Neuronal stem cell (in vitro differentiated cells): ENCODE measurements at regions not wholly inside any gene's neighbourhood (a gene's known extent, or its start where the extent isn't known, plus 50 kb on each side); places are given as distances from the start of the nearest gene placed in this dataset.

Source experiments
- DNase-seq: peaks from one replicate; pipeline ENCODE4 v3.0.0-alpha.2; 2013; ENCODE audit warnings: low spot score
- H2AFZ ChIP-seq: one replicate; pipeline ENCODE4 v1.6.1; 2013; ENCODE audit warnings: mild to moderate bottlenecking, low read length, inconsistent platforms
- H2AK5ac ChIP-seq: 2 replicates; pipeline ENCODE4 v1.6.1; 2013; ENCODE audit warnings: low read depth, mild to moderate bottlenecking, inconsistent platforms, low read length, moderate library complexity, mixed read lengths
- H2BK120ac ChIP-seq: 2 replicates; pipeline ENCODE4 v1.6.1; 2013; ENCODE audit warnings: low read depth, mild to moderate bottlenecking, inconsistent platforms, low read length, moderate library complexity, mixed read lengths
- H2BK12ac ChIP-seq: one replicate; pipeline ENCODE4 v1.6.1; 2013; ENCODE audit warnings: low read length, inconsistent platforms
- H2BK15ac ChIP-seq: 2 replicates; pipeline ENCODE4 v1.6.1; 2013; ENCODE audit warnings: mild to moderate bottlenecking, low read length, inconsistent platforms, mixed read lengths
- H2BK5ac ChIP-seq: one replicate; pipeline ENCODE4 v1.6.1; 2013; ENCODE audit warnings: inconsistent platforms, mild to moderate bottlenecking, low read length, moderate library complexity
- H3K14ac ChIP-seq: one replicate; pipeline ENCODE4 v1.6.1; 2013; ENCODE audit warnings: low read length, inconsistent platforms
- H3K18ac ChIP-seq: 2 replicates; pipeline ENCODE4 v1.6.1; 2013; ENCODE audit warnings: low read length, inconsistent platforms
- H3K23ac ChIP-seq: 2 replicates; pipeline ENCODE4 v1.6.1; 2013; ENCODE audit warnings: low read depth, mild to moderate bottlenecking, mixed read lengths, low read length, inconsistent platforms; ENCODE audit not compliant: poor library complexity
- H3K27ac ChIP-seq: replicated peaks from 3 replicates; pipeline ENCODE4 v1.5.1; 2013; ENCODE audit warnings: low read length, inconsistent platforms
- H3K27me3 ChIP-seq, 3 experiments: 2 replicates each; pipeline ENCODE4 v1.6.1; 2013; ENCODE audit warnings: low read length in 3 of 3, mild to moderate bottlenecking in 2 of 3, inconsistent platforms in 1 of 3, low read depth in 1 of 3, mixed read lengths in 1 of 3, moderate library complexity in 1 of 3; ENCODE audit not compliant: control insufficient read depth in 3 of 3, insufficient read depth in 3 of 3
- H3K36me3 ChIP-seq, 2 donors: replicated peaks in 1 of 2; 2 replicates each; pipeline ENCODE4 v1.6.1; 2013; ENCODE audit warnings: low read length in 2 of 2; ENCODE audit not compliant: control insufficient read depth in 2 of 2, insufficient read depth in 2 of 2
- H3K4ac ChIP-seq: 2 replicates; pipeline ENCODE4 v1.6.1; 2013; ENCODE audit warnings: inconsistent platforms, mild to moderate bottlenecking, low read length, moderate library complexity
- H3K4me1 ChIP-seq, 2 donors: 1 replicate in 1 of 2; 2 replicates in 1 of 2; pipeline ENCODE4 v1.6.1; 2013; ENCODE audit warnings: low read length in 2 of 2, low read depth in 1 of 2; ENCODE audit not compliant: control insufficient read depth in 2 of 2, insufficient read depth in 1 of 2
- H3K4me2 ChIP-seq: one replicate; pipeline ENCODE4 v1.6.1; 2013; ENCODE audit warnings: mild to moderate bottlenecking, low read length, inconsistent platforms; ENCODE audit not compliant: insufficient read depth, poor library complexity, severe bottlenecking
- H3K4me3 ChIP-seq, 2 donors: 2 replicates each; pipeline ENCODE4 v1.5.1; 2013; ENCODE audit warnings: low read length in 2 of 2, mild to moderate bottlenecking in 2 of 2, inconsistent platforms in 1 of 2, moderate library complexity in 1 of 2
- H3K79me1 ChIP-seq: one replicate; pipeline ENCODE4 v1.6.1; 2013; ENCODE audit warnings: low read depth, mild to moderate bottlenecking, inconsistent platforms, low read length, moderate library complexity
- H3K9ac ChIP-seq: one replicate; pipeline ENCODE4 v1.6.1; 2013; ENCODE audit warnings: mild to moderate bottlenecking, low read depth, low read length, inconsistent platforms; ENCODE audit not compliant: poor library complexity
- H3K9me3 ChIP-seq, 2 donors: replicated peaks in 1 of 2; 2 replicates each; pipeline versions ENCODE3 to v1.6.1; 2013; ENCODE audit warnings: low read length in 2 of 2, mild to moderate bottlenecking in 2 of 2, inconsistent platforms in 1 of 2, low read depth in 1 of 2, mixed read lengths in 1 of 2, moderate library complexity in 1 of 2; ENCODE audit not compliant: control insufficient read depth in 2 of 2, insufficient read depth in 1 of 2
- H4K8ac ChIP-seq: one replicate; pipeline ENCODE4 v1.6.1; 2013; ENCODE audit warnings: low read depth, mild to moderate bottlenecking, inconsistent platforms, low read length, moderate library complexity
- H4K91ac ChIP-seq: one replicate; pipeline ENCODE4 v1.6.1; 2013; ENCODE audit warnings: low read length, low read depth, mild to moderate bottlenecking, inconsistent platforms; ENCODE audit not compliant: poor library complexity
- WGBS, 2 donors: extraction: QIAGEN DNeasy Blood & Tissue Kit; methylation state at CpG; one replicate each; pipeline ENCODE4 v1.1.7; 2013; ENCODE audit warnings: missing lambda C conversion rate in 2 of 2, mixed read lengths in 1 of 2; ENCODE audit not compliant: insufficient read length in 2 of 2, insufficient replicate concordance in 1 of 2; ENCODE audit errors: extremely low coverage in 2 of 2; 5-methylcytosine and 5-hydroxymethylcytosine counted together

GRCh38 chr2:125386074-125386473 lies 1269.9 kb upstream of the GYPC start:
- WGBS, 2 donors = no CpG with 5 or more reads among the region's 7 CpGs
- H3K79me1 ChIP-seq = no peaks in the 10 kb centered on the region

GRCh38 chr2:125397535-125398251 lies 1258.3 kb upstream of the GYPC start:
- H3K4ac ChIP-seq = no peak overlapping the region

More at GRCh38 chr2:125386074-125386473, 1269.9 kb upstream of the GYPC start:
- Histone ChIP-seq H2BK12ac (no peak overlapping the region), H3K9me3 (no peaks in the 10 kb centered on the region), H4K91ac (no peak overlapping the region), H3K4me3 (no peak overlapping the region), H3K4me1 (no peaks in the 10 kb centered on the region), H3K18ac (no peak overlapping the region), H2BK15ac (no peak overlapping the region), H3K9ac (no peak overlapping the region), H3K27ac (no peak overlapping the region), H3K14ac (no peak overlapping the region), H3K27me3 (no peaks in the 10 kb centered on the region), H4K8ac (no peak overlapping the region), H2AK5ac (no peak overlapping the region), H3K4ac (no peak overlapping the region), H3K36me3 (no peaks in the 10 kb centered on the region), H3K4me2 (no peak overlapping the region), H2BK5ac (no peak overlapping the region), H3K23ac (no peak overlapping the region), H2BK120ac (no peak overlapping the region), H2AFZ (no peak overlapping the region)
- DNase-seq = no peak

GRCh38 chr2:125398738-125399524 lies 1257.0 kb upstream of the GYPC start:
- H4K91ac ChIP-seq = no peak overlapping the region
- no peaks in the 10 kb centered on the region for H3K27me3 ChIP-seq
- DNase-seq = no peak
- no peak overlapping the region for H3K9ac ChIP-seq
- H2AK5ac ChIP-seq = no peak overlapping the region
- no peak overlapping the region for H3K27ac ChIP-seq
- no peak overlapping the region for H4K8ac ChIP-seq
- no peaks in the 10 kb centered on the region for H3K79me1 ChIP-seq
- no peak overlapping the region for H2BK12ac ChIP-seq
- H2BK5ac ChIP-seq = no peak overlapping the region
- no peaks in the 10 kb centered on the region for H3K36me3 ChIP-seq
- peaks cover 0 to 1% of the 10 kb centered on the region in 2 donors for H3K9me3 ChIP-seq
- no CpG with 5 or more reads among the region's 7 CpGs for WGBS, 2 donors
- H3K14ac ChIP-seq = no peak overlapping the region
- H2BK15ac ChIP-seq = no peak overlapping the region
- no peak overlapping the region for H3K4ac ChIP-seq
- H3K4me1 ChIP-seq = peaks cover 0 to 3% of the 10 kb centered on the region in 2 donors
- H3K23ac ChIP-seq = no peak overlapping the region
- H3K4me3 ChIP-seq = no peak overlapping the region
- H2BK120ac ChIP-seq = no peak overlapping the region
- H3K18ac ChIP-seq = no peak overlapping the region
- no peak overlapping the region for H2AFZ ChIP-seq
- no peak overlapping the region for H3K4me2 ChIP-seq

More at GRCh38 chr2:125397535-125398251, 1258.3 kb upstream of the GYPC start:
- no peak overlapping the region for H2AFZ ChIP-seq
- no peak overlapping the region for H2BK5ac ChIP-seq
- no peak overlapping the region for H3K4me3 ChIP-seq
- no peak overlapping the region for H2BK12ac ChIP-seq
- H3K27me3 ChIP-seq = no peaks in the 10 kb centered on the region
- H4K8ac ChIP-seq = no peak overlapping the region
- no peak overlapping the region for H2BK120ac ChIP-seq
- WGBS, 2 donors = no CpG with 5 or more reads among the region's 4 CpGs
- no peak overlapping the region for H3K27ac ChIP-seq
- H3K4me2 ChIP-seq = no peak overlapping the region
- no peak overlapping the region for H3K18ac ChIP-seq
- H3K14ac ChIP-seq = no peak overlapping the region
- peaks cover 0 to 3% of the 10 kb centered on the region in 2 donors for H3K4me1 ChIP-seq
- H3K79me1 ChIP-seq = no peaks in the 10 kb centered on the region
- DNase-seq = no peak
- H2AK5ac ChIP-seq = no peak overlapping the region
- no peak overlapping the region for H4K91ac ChIP-seq
- H2BK15ac ChIP-seq = no peak overlapping the region
- no peak overlapping the region for H3K9ac ChIP-seq
- no peaks in the 10 kb centered on the region for H3K36me3 ChIP-seq
- no peaks in the 10 kb centered on the region for H3K9me3 ChIP-seq
- no peak overlapping the region for H3K23ac ChIP-seq

GRCh38 chr2:125405816-125406215 lies 1250.1 kb upstream of the GYPC start:
- Histone ChIP-seq H3K4me2 (no peak overlapping the region), H2BK120ac (no peak overlapping the region), H3K79me1 (no peaks in the 10 kb centered on the region), H3K9ac (no peak overlapping the region), H3K27me3 (no peaks in the 10 kb centered on the region), H3K23ac (no peak overlapping the region), H3K27ac (no peak overlapping the region), H2AFZ (no peak overlapping the region), H3K18ac (no peak overlapping the region), H2AK5ac (no peak overlapping the region), H4K91ac (no peak overlapping the region), H2BK15ac (no peak overlapping the region), H3K4me3 (no peak overlapping the region), H2BK12ac (no peak overlapping the region), H3K14ac (no peak overlapping the region), H4K8ac (no peak overlapping the region), H3K9me3 (peaks cover 0 to 1% of the 10 kb centered on the region in 2 donors), H3K4ac (no peak overlapping the region), H3K4me1 (peaks cover 0 to 2% of the 10 kb centered on the region in 2 donors), H2BK5ac (no peak overlapping the region), H3K36me3 (no peaks in the 10 kb centered on the region)
- no peak for DNase-seq
- no CpG with 5 or more reads among the region's 2 CpGs for WGBS, 2 donors
